Breast epithelium (tissue), 4 donors: ENCODE measurements at regions not wholly inside any gene's neighbourhood (a gene's known extent, or its start where the extent isn't known, plus 50 kb on each side); places are given as distances from the start of the nearest gene placed in this dataset.

Experiments
- DNase-seq, 2 donors: peaks; one replicate each; pipeline ENCODE4 v3.0.0-alpha.2; 2019; ENCODE audit warnings: low spot score in 2 of 2
- H3K27ac ChIP-seq, 2 donors: fragments of 200-600 bp; sonication (generic) in 1 of 2; one replicate each; pipeline ENCODE4 v1.5.1; 2016 to 2019; ENCODE audit warnings: mild to moderate bottlenecking in 1 of 2
- H3K27me3 ChIP-seq, 2 donors: fragments of 200-600 bp; sonication (generic) in 1 of 2; one replicate each; pipeline versions ENCODE4 v1.5.1 to v1.6.0; 2017 to 2019; ENCODE audit warnings: control low read depth in 1 of 2, mild to moderate bottlenecking in 1 of 2
- H3K36me3 ChIP-seq: fragments of 200-600 bp; one replicate; pipeline ENCODE4 v1.5.1; 2019
- H3K4me1 ChIP-seq, 2 donors: fragments of 200-600 bp; sonication (generic); one replicate each; pipeline ENCODE4 v1.5.1; 2016 to 2019; ENCODE audit warnings: control low read depth in 1 of 2
- H3K4me3 ChIP-seq, 3 donors: fragments of 200-600 bp; sonication (generic); 1 replicate in 2 of 3; 2 replicates in 1 of 3; pipeline ENCODE4 v1.5.1; 2016 to 2019; ENCODE audit warnings: mild to moderate bottlenecking in 3 of 3, moderate library complexity in 2 of 3
- H3K9me3 ChIP-seq, 2 donors: fragments of 200-600 bp; sonication (generic) in 1 of 2; one replicate each; pipeline ENCODE4 v1.5.1; 2016 to 2019; ENCODE audit warnings: control low read depth in 1 of 2
- CTCF ChIP-seq, 3 donors: fragments of 450-650 bp; IDR thresholded peaks; one replicate each; pipeline ENCODE4 v1.5.1; 2016 to 2017; ENCODE audit warnings: antibody characterized with exemption in 3 of 3, mild to moderate bottlenecking in 3 of 3, moderate library complexity in 3 of 3
- POLR2A ChIP-seq: fragments of 450-650 bp; IDR thresholded peaks from one replicate; pipeline ENCODE4 v1.6.1; 2016; ENCODE audit warnings: antibody characterized with exemption, mild to moderate bottlenecking, moderate library complexity
- POLR2AphosphoS5 ChIP-seq, 3 donors: sonication (generic); formaldehyde crosslinking; IDR thresholded peaks; one replicate each; pipeline ENCODE4 v1.6.1; 2017; ENCODE audit warnings: antibody characterized with exemption in 3 of 3
- intact Hi-C: fragments of 100-400 bp; cut with DNase I; formaldehyde crosslinking; loops from one replicate; pipeline ENCODE4 v1.15.1; 2023; ENCODE audit warnings: low total_unique reads

- intact Hi-C loops = no loop called here
- Histone ChIP-seq H3K9me3 (no peaks in the 10 kb centered on the region), H3K4me1 (no peaks in the 10 kb centered on the region), H3K36me3 (no peaks in the 10 kb centered on the region), H3K27me3 (no peaks in the 10 kb centered on the region), H3K27ac (no peak overlapping the region), H3K4me3 (no peak overlapping the region)
- no peak for DNase-seq
- TF ChIP-seq POLR2AphosphoS5 (IDR thresholded peaks at IDR 0.05) (no peak), POLR2A (no peak), CTCF (IDR thresholded peaks at IDR 0.05) (no peak)
These were observed 77.5 kb upstream of the POMP start for GRCh38 chr13:28581451-28581850.

- no peaks in the 10 kb centered on the region for H3K9me3 ChIP-seq
- no peak overlapping the region for H3K4me3 ChIP-seq
- intact Hi-C loops = no loop called here
- no peaks in the 10 kb centered on the region for H3K4me1 ChIP-seq
- no peak overlapping the region for H3K27ac ChIP-seq
- no peak for TF ChIP-seq POLR2AphosphoS5 (IDR thresholded peaks at IDR 0.05)
- no peak for TF ChIP-seq CTCF (IDR thresholded peaks at IDR 0.05)
- no peak for TF ChIP-seq POLR2A
- no peaks in the 10 kb centered on the region for H3K36me3 ChIP-seq
- no peaks in the 10 kb centered on the region for H3K27me3 ChIP-seq
- DNase-seq = no peak
These were observed 79.2 kb upstream of the POMP start for GRCh38 chr13:28579736-28580135.

GRCh38 chr13:28579322-28579721 lies 79.6 kb upstream of the POMP start:
- Histone ChIP-seq H3K9me3 (no peaks in the 10 kb centered on the region), H3K36me3 (no peaks in the 10 kb centered on the region), H3K27me3 (no peaks in the 10 kb centered on the region), H3K27ac (no peak overlapping the region), H3K4me3 (no peak overlapping the region), H3K4me1 (no peaks in the 10 kb centered on the region)
- no peak for TF ChIP-seq POLR2AphosphoS5 (IDR thresholded peaks at IDR 0.05)
- no peak for TF ChIP-seq CTCF (IDR thresholded peaks at IDR 0.05)
- TF ChIP-seq POLR2A = no peak
- intact Hi-C loops = no loop called here
- no peak for DNase-seq

- Histone ChIP-seq H3K27ac (no peak overlapping the region), H3K4me3 (no peak overlapping the region), H3K4me1 (no peaks in the 10 kb centered on the region), H3K27me3 (no peaks in the 10 kb centered on the region), H3K9me3 (no peaks in the 10 kb centered on the region), H3K36me3 (no peaks in the 10 kb centered on the region)
- no peak for DNase-seq
- no peak for TF ChIP-seq CTCF (IDR thresholded peaks at IDR 0.05)
- TF ChIP-seq POLR2AphosphoS5 (IDR thresholded peaks at IDR 0.05) = no peak
- TF ChIP-seq POLR2A = no peak
- intact Hi-C loops = no loop called here
These were observed 81.1 kb upstream of the FLT1 start for GRCh38 chr13:28576067-28576466.

- H3K4me3 ChIP-seq = no peak overlapping the region
- TF ChIP-seq POLR2A (no peak), CTCF (IDR thresholded peaks at IDR 0.05) (no peak), POLR2AphosphoS5 (IDR thresholded peaks at IDR 0.05) (no peak)
- no peaks in the 10 kb centered on the region for H3K4me1 ChIP-seq
- no peaks in the 10 kb centered on the region for H3K9me3 ChIP-seq
- no peaks in the 10 kb centered on the region for H3K36me3 ChIP-seq
- intact Hi-C loops = no loop called here
- no peak overlapping the region for H3K27ac ChIP-seq
- no peak for DNase-seq
- H3K27me3 ChIP-seq = no peaks in the 10 kb centered on the region
These were observed 80.3 kb upstream of the FLT1 start for GRCh38 chr13:28575200-28575599.
